C4-2B (cell line): ENCODE measurements at regions not wholly inside any gene's neighbourhood (a gene's known extent, or its start where the extent isn't known, plus 50 kb on each side); places are given as distances from the start of the nearest gene placed in this dataset.

ENCODE experiments used
- H3K27ac ChIP-seq: fragments of 450-650 bp; 2 replicates; pipeline ENCODE4 v1.5.1; 2017
- CTCF ChIP-seq: fragments of 450-650 bp; conservative IDR thresholded peaks from 2 replicates; pipeline ENCODE4 v1.5.1; 2017; ENCODE audit warnings: mild to moderate bottlenecking
- ZFX ChIP-seq: fragments of 450-650 bp; IDR thresholded peaks from 2 replicates; pipeline ENCODE4 v1.6.1; 2017

- H3K27ac ChIP-seq = no peak overlapping the region
- TF ChIP-seq CTCF (no peak), ZFX (no peak)
Measured at GRCh38 chr1:191592907-191593306, 565.4 kb upstream of the RGS18 start.

GRCh38 chr1:191595170-191595569 lies 563.1 kb upstream of the RGS18 start:
- H3K27ac ChIP-seq = no peak overlapping the region
- TF ChIP-seq ZFX (no peak), CTCF (no peak)

GRCh38 chr1:191608367-191608766 lies 549.9 kb upstream of the RGS18 start:
- no peak for TF ChIP-seq ZFX
- H3K27ac ChIP-seq = no peak overlapping the region

- no peak for TF ChIP-seq CTCF
- TF ChIP-seq ZFX = no peak
- H3K27ac ChIP-seq = no peak overlapping the region
Measured at GRCh38 chr1:191609305-191609704, 549.0 kb upstream of the RGS18 start.

- H3K27ac ChIP-seq = no peak overlapping the region
- no peak for TF ChIP-seq ZFX
- no peak for TF ChIP-seq CTCF
Measured at GRCh38 chr1:191615101-191615821, 543.0 kb upstream of the RGS18 start.

- no peak overlapping the region for H3K27ac ChIP-seq
Measured at GRCh38 chr1:191618181-191618580, 540.1 kb upstream of the RGS18 start.

GRCh38 chr1:191620883-191621282 lies 537.4 kb upstream of the RGS18 start:
- TF ChIP-seq ZFX (no peak), CTCF (no peak)
- no peak overlapping the region for H3K27ac ChIP-seq

More at GRCh38 chr1:191618181-191618580, 540.1 kb upstream of the RGS18 start:
- TF ChIP-seq CTCF = no peak
- no peak for TF ChIP-seq ZFX

- TF ChIP-seq CTCF (no peak), ZFX (no peak)
- H3K27ac ChIP-seq = no peak overlapping the region
Measured at GRCh38 chr1:191624044-191624443, 534.2 kb upstream of the RGS18 start.
